Glomerular visceral epithelial cell (primary cell): ENCODE measurements at regions not wholly inside any gene's neighbourhood (a gene's known extent, or its start where the extent isn't known, plus 50 kb on each side); places are given as distances from the start of the nearest gene placed in this dataset.
A peak's percentile ranks its signal among the peaks of the same experiment; 100 is the strongest.

Experiments
- DNase-seq: peaks from one replicate; pipeline ENCODE4 v3.0.0-alpha.2; 2016; ENCODE audit errors: extremely low spot score

- DNase-seq = no peak
Observed at GRCh38 chr18:22673182-22673862, 255.6 kb upstream of the CTAGE1 start.

- DNase-seq = peak; percentile 94
Observed at GRCh38 chr18:22674272-22674671, 256.6 kb upstream of the CTAGE1 start.

- no peak for DNase-seq
Observed at GRCh38 chr18:22675006-22675405, 257.3 kb upstream of the CTAGE1 start.

GRCh38 chr18:22676423-22676822 is 256.7 kb upstream of the RBBP8 start:
- no peak for DNase-seq

GRCh38 chr18:22678486-22678885 is 254.6 kb upstream of the RBBP8 start:
- DNase-seq = no peak

GRCh38 chr18:22680944-22681343 is 252.2 kb upstream of the RBBP8 start:
- DNase-seq = no peak

GRCh38 chr18:22681908-22682307 is 251.2 kb upstream of the RBBP8 start:
- DNase-seq = no peak

- DNase-seq = no peak
Observed at GRCh38 chr18:22682720-22683119, 250.4 kb upstream of the RBBP8 start.

- peak; percentile 93 for DNase-seq
Observed at GRCh38 chr18:22683196-22683676, 249.9 kb upstream of the RBBP8 start.

- no peak for DNase-seq
Observed at GRCh38 chr18:22683786-22684185, 249.3 kb upstream of the RBBP8 start.

- no peak for DNase-seq
Observed at GRCh38 chr18:22684268-22684667, 248.9 kb upstream of the RBBP8 start.

GRCh38 chr18:22685788-22686187 is 247.3 kb upstream of the RBBP8 start:
- no peak for DNase-seq

GRCh38 chr18:22687892-22688680 is 245.0 kb upstream of the RBBP8 start:
- DNase-seq = no peak

GRCh38 chr18:22688877-22689496 is 244.1 kb upstream of the RBBP8 start:
- no peak for DNase-seq

GRCh38 chr18:22689712-22690111 is 243.4 kb upstream of the RBBP8 start:
- no peak for DNase-seq

GRCh38 chr18:22690556-22690955 is 242.6 kb upstream of the RBBP8 start:
- no peak for DNase-seq

GRCh38 chr18:22691946-22692710 is 241.0 kb upstream of the RBBP8 start:
- peak; percentile 38 for DNase-seq

GRCh38 chr18:22694954-22695353 is 238.2 kb upstream of the RBBP8 start:
- DNase-seq = peak; percentile 93

GRCh38 chr18:22695674-22696073 is 237.5 kb upstream of the RBBP8 start:
- no peak for DNase-seq

- DNase-seq = no peak
Observed at GRCh38 chr18:22697561-22697960, 235.6 kb upstream of the RBBP8 start.

GRCh38 chr18:22698711-22699110 is 234.4 kb upstream of the RBBP8 start:
- DNase-seq = no peak

- DNase-seq = no peak
Observed at GRCh38 chr18:22699629-22700028, 233.5 kb upstream of the RBBP8 start.
